HG02759 (cell line): ENCODE measurements at regions not wholly inside any gene's neighbourhood (a gene's known extent, or its start where the extent isn't known, plus 50 kb on each side); places are given as distances from the start of the nearest gene placed in this dataset.

Experiments used
- ATAC-seq: cut with Tn5 transposase; IDR thresholded peaks from one replicate; pipeline ENCODE4 v1.9.1; 2021; ENCODE audit warnings: mild to moderate bottlenecking, moderate library complexity; ENCODE audit not compliant: unreplicated experiment

GRCh38 chr1:168991667-168992475 lies 114.6 kb upstream of the ATP1B1 start:
- no peak for ATAC-seq

DNA sequence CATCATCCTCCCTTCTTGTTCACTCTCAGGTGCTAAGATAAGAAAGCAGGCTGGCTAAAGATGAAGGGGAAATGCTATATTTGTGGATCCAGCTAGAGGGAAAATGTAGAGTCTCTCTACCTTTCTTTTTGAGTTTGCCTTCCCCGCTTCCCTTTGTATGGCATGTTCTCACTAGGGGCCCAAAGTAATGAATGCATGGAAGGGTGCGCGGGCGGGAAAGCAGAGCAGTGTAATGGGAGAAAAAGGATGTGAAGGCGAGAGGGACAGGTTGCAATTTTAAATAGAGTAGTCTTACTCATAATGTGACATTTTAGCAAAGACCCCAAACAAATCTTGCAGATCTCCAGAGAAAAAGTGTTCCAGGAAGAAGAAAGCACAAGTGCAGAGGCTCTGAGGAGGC lies 105.1 kb upstream of the ATP1B1 start:
- no peak for ATAC-seq

- ATAC-seq, result no peak
Measured at GRCh38 chr1:169003864-169004516, 102.5 kb upstream of the ATP1B1 start.

- ATAC-seq, result no peak
Measured at GRCh38 chr1:169005776-169006175, 100.7 kb upstream of the ATP1B1 start.

DNA sequence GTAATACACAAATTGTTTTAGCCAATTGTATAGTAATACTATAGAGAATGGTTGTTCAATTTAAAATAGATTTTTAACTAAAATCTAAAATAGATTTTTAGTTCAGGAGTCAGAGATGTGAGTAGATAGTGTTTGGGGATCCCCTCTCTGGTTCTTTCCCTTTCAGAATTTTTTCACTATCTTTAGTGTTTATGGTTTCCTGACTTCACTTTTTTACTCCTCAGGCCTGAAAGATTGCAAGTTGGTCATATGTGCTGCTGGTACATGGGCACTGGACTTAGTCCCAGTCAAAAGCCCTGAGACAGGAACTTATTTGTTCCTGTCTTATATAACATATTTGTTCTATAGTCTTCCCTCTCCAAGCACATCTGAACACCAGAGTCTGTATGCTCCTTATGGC lies 96.8 kb upstream of the ATP1B1 start:
- no peak for ATAC-seq

GRCh38 chr1:169012416-169012815 lies 94.1 kb upstream of the ATP1B1 start:
- ATAC-seq, result peak; percentile 78

GRCh38 chr1:169013821-169014220 lies 92.7 kb upstream of the ATP1B1 start:
- ATAC-seq, result no peak

DNA sequence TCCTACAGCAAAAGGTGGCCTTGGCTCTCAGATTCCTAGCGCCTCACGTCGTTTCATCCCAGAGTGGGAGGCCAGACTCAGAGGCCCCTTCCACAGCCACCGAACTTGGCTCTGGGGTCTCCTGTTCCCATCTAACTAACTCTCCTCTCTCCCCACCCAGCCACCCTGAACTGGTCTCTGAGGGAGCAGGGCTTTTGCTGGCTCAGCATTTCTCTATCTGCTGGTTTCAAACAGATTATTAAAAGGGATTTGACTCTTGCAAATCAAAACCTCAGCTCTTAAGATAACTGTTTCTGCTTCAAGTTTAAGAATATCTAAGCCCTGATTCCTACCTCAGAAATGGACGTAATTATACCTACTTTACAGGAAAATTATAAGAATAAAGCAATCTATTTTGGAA lies 91.0 kb upstream of the ATP1B1 start:
- no peak for ATAC-seq

DNA sequence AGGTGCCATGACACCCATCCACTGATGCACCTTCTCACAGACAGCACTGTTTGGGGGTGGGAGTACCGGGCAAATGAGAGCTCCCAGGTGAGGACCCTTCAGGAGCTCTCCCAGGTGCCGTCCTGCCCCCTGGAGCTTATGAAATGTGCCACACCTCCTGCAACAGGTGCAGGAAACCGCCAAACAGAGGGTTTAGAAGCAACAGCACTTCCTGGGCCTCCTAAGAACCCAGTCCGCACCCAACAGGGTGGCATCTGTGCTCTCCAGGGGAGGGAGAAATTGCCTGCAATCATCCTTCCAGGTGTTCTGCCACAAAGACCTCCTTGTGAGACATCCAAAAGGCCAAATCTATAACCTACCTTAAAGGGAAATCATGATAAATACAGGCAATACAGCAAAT lies 87.7 kb upstream of the ATP1B1 start:
- no peak for ATAC-seq

- ATAC-seq, result no peak
Measured at GRCh38 chr1:169019419-169020058, 87.0 kb upstream of the ATP1B1 start.

GRCh38 chr1:169020684-169021083 lies 85.8 kb upstream of the ATP1B1 start:
- no peak for ATAC-seq

GRCh38 chr1:169022648-169023047 lies 83.8 kb upstream of the ATP1B1 start:
- no peak for ATAC-seq

DNA sequence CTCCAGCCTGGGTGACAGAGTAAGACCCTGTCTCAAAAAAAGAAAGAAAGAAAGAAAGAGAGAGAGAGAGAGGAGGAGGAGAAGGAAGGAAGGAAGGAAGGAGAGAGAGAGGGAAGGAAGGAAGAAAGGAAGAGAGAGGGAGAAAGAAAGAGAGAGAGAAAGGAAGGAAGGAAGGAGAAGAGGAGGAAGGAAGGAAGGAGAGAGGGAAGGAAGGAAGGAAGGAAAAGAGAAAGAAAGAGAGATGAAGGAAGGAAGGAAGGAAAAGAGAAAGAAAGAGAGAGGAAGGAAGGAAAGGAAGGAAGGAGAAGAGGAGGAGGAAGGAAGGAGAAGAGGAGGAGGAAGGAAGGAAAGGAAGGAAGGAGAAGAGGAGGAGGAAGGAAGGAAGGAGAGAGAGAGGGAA lies 82.2 kb upstream of the ATP1B1 start:
- ATAC-seq, result no peak

DNA sequence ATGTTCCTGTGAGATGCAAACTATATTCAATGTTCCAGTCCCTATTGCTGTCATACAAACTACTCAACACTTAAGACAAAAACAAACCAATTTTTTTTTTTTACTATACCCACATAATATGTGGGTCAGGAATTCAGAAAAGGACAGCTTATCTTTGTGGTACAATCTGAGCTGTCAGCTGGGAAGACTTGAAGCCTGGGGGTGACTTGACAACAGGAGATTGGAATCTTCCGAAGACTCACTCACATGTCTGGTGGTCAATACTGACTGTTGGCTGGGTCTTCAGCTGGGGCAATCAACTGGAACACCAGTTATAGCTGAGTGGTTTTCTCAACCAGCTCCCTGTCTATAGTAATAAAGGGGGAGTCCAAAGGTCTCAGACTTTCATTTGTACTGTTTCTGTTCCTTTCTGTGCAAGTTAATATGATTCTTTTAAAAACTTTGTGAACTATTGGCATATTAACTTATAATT lies 81.7 kb upstream of the ATP1B1 start:
- peak; percentile 90 for ATAC-seq

DNA sequence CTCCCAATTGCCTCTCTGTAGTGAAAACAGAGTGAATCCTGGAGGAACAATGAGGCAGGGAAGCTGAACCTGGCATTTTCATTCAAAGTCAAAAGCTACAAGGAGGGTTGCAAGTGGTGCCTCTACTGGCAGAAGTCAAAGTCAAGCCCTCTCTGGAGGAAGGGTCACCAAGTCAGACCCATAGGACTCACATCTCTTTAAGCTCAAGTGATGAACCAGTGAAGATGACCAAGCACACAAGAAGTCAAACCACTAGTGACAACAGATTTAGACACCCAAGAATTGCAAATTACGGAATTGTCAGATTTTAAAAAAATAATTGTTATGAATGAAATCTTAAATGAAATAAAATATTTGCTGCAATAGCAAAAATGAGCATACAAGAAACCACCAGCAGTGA lies 81.1 kb upstream of the ATP1B1 start:
- peak; percentile 24 for ATAC-seq

- peak; percentile 46 for ATAC-seq
Measured at GRCh38 chr1:169027607-169028320, 78.7 kb upstream of the ATP1B1 start.

GRCh38 chr1:169031566-169032224 lies 74.8 kb upstream of the ATP1B1 start:
- ATAC-seq, result no peak

DNA sequence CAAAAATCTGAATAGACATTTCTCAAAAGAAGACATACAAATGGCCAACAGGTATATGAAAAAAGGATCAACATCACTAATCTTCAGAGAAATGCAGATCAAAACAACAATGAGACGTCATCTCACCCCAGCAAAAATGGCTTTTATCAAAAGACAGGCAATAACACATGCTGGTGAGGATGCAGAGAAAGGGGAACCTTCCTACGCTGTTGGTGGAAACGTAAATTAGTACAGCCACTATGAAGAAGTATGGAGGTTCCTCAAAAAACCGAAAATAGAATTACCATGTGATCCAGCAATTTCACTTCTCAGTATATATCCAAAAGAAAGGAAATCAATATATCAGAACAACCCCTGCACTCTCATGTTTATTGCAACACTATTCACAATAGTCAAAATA lies 65.1 kb upstream of the ATP1B1 start:
- ATAC-seq, result no peak

GRCh38 chr1:169042377-169042776 lies 64.1 kb upstream of the ATP1B1 start:
- ATAC-seq, result no peak

- ATAC-seq, result peak; percentile 5
Measured at GRCh38 chr1:169043823-169044222, 62.7 kb upstream of the ATP1B1 start.

DNA sequence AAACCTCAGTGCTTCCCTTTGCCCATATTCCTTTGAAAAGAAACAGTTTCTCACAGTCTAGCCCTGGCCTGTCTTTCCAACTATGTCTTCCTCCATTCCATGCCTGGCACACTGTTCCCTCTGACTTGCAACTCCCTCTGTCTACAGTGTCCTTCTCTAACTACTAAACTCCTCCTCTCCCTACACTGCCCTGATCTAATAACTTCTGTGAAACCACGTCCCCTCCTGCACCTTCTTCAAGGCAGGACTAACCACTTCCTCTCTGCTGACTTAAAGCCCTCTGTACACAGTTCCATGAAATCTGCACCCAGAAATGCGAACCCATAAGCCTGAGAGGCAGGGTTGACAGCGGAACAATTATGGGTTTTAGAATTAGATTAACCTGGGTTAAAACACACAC lies 62.2 kb upstream of the ATP1B1 start:
- ATAC-seq, result peak; percentile 90
